Islet precursor cell (in vitro differentiated cells): ENCODE measurements at regions not wholly inside any gene's neighbourhood (a gene's known extent, or its start where the extent isn't known, plus 50 kb on each side); places are given as distances from the start of the nearest gene placed in this dataset.
A peak's percentile ranks its signal among the peaks of the same experiment; 100 is the strongest.

ENCODE experiments used
- DNase-seq: peaks from one replicate; pipeline ENCODE4 v3.0.0-alpha.2; 2018

- peak; percentile 75 for DNase-seq
Measured at GRCh38 chr12:9364224-9365176, 156.3 kb upstream of the PZP start.

DNA sequence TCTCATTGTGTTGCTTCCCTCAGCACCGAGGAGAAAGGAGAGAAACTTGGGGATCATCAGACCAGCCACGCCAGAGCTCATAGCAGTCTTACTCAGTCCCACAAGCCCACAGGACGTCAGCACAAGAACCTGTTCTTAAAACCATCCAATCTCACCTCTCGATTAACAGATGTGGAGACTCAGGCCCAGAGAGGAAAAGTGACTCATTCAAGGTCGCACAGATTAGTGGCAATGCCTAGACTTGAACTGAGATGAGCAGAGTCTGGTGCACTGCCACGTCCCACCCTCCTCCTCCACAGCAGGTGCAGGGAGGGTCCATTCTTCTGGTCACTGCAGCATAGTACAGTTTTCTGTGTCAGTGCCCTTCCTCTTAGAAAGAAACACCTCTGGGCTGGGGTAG, 154.9 kb upstream of the PZP start:
- peak; percentile 62 for DNase-seq

- DNase-seq = no peak
Measured at GRCh38 chr12:9361879-9362326, 153.7 kb upstream of the PZP start.

- DNase-seq = peak; percentile 80
Measured at GRCh38 chr12:9354009-9354754, 146.0 kb upstream of the PZP start.

GRCh38 chr12:9351136-9351535, 142.9 kb upstream of the PZP start:
- DNase-seq = no peak

DNA sequence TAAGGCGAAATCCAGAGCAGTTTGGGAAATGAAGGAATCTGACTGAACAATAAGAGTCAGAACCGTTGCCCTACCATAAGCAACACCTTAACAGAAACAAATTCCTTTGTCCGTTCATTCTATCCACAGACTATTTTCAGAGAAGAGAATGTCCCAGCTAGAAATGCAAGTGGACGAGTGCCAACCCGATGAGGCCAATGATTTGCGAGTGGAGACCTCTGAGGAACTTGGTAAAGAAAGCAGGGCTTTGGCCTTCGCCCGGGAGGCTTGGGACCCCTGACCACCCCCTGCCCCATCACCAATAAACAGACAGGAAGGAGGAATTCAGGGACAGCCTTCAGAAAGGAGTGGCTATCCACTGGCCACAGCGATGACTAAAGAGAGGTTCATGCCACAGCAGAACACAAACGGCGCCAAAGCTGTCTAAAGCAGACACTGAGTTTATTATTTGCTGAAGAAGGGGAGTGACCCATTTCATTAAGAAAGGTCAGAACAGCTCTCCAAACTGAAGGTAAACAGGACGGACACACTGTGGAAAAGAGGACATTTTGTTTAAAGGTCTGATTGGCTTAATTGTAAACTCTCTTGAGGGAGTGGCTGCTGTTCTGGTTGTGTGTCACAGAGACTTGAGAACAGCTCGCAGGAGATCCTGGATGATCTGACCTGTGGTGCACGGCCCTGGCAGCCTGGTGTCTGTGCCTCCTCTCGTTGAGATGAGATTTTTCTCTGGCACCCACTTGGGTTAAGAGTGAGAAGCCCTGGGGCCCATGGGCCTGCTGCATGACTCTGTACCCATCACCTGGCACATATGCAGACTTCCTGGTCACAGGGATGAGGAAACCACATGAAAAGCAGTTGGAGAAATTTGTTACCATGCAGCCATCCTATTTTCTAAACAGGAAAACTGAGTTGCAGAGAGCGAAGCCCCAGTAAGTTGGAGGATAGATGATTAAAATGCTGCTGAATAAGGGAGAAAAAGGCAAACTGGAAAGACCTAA, 142.0 kb upstream of the PZP start:
- DNase-seq = no peak

GRCh38 chr12:9348906-9349518, 140.8 kb upstream of the PZP start:
- DNase-seq = no peak

- no peak for DNase-seq
Measured at GRCh38 chr12:9347328-9348127, 139.3 kb upstream of the PZP start.

- DNase-seq = no peak
Measured at GRCh38 chr12:9346866-9347327, 138.7 kb upstream of the PZP start.

- DNase-seq = no peak
Measured at GRCh38 chr12:9345171-9345570, 137.0 kb upstream of the PZP start.

GRCh38 chr12:9344541-9344940, 136.3 kb upstream of the PZP start:
- DNase-seq = no peak

- no peak for DNase-seq
Measured at GRCh38 chr12:9343731-9344130, 135.5 kb upstream of the PZP start.

GRCh38 chr12:9342614-9343353, 134.6 kb upstream of the PZP start:
- no peak for DNase-seq

DNA sequence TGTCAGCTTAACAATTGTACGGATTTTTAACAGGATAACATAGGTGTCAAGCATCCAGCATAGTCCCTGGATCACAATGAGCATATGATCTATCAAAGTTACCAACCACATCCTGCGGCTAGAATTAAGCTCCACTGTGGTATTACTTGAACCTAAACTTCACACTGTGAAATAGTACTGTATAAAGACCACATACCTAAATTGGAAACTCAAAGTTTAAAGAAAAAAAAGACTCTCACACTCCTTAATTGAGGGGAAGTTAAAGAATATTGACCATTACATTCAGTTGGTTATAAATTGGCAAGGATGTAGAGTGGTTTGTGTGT, 133.0 kb upstream of the PZP start:
- no peak for DNase-seq

GRCh38 chr12:9340422-9341259, 132.4 kb upstream of the PZP start:
- no peak for DNase-seq

- DNase-seq = no peak
Measured at GRCh38 chr12:9337656-9338055, 129.5 kb upstream of the PZP start.

GRCh38 chr12:9336375-9337011, 128.3 kb upstream of the PZP start:
- DNase-seq = peak; percentile 5

DNA sequence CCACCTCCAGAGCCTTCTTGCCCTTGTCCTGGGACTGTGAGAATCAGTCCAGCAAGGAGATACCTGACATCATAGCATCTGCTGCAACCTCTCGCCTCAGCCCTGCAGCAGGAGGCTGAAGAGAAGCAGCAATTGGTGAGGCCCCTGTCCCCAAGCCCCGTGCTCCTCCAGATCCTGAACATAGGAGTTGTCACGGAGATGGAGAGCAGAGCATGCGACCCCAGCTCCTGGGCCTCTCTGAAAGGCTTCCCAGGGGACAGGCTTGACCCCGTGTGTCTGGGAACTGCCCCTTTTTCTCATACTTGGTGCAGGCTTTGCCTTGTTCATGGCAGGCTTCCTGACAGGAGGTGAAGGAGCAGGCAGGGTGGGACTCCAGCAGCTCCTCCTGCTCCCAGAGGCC, 127.7 kb upstream of the PZP start:
- DNase-seq = peak; percentile 22

DNA sequence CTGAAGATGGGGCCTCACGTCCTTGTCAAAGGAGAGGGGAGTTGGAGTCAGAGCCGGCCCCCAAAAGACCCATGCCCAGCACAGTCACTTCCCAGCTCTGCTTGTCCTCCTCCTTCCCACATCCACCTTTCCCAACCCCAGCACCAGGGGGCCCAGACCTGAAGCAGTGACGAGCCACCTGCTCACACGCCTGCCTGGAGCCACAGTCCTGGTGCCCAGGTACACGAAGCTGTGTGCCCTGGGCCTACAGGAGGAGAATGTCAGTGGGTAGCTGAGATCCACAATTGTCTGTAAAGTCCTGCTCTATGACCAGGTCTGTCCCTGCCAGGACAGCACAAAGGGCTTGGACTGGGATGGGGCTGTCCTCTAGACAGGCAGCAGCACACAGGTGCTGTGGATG, 126.8 kb upstream of the PZP start:
- DNase-seq = peak; percentile 51
